A549 (cell line): ENCODE measurements at regions not wholly inside any gene's neighbourhood (a gene's known extent, or its start where the extent isn't known, plus 50 kb on each side); places are given as distances from the start of the nearest gene placed in this dataset.
A peak's percentile ranks its signal among the peaks of the same experiment; 100 is the strongest.

Source experiments
- ATAC-seq, 2 experiments: fragments of 200-7000 bp in 1 of 2; fragments of >200 bp in 1 of 2; cut with Nextera tagmentation in 1 of 2; cut with Tn5 transposase in 1 of 2; 3 replicates each; pipeline versions ENCODE4 v1.8.0 to v1.9.1; 2018 to 2020; ENCODE audit warnings: mild to moderate bottlenecking in 1 of 2, moderate library complexity in 1 of 2
- CTCF ChIA-PET: fragments of 300-600 bp; sonication (Branson Sonifier 250); formaldehyde crosslinking; extraction: SDS; loops from one replicate; lab custom pipeline; 2021; ENCODE audit warnings: antibody characterized with exemption, inconsistent platforms; lab: Yijun Ruan, JAX
- POLR2A ChIA-PET: fragments of 350-600 bp; formaldehyde crosslinking; extraction: SDS; loops from one replicate; lab custom pipeline; 2021; ENCODE audit warnings: antibody characterized with exemption, inconsistent platforms; lab: Yijun Ruan, JAX
- DNase-seq, 2 experiments: peaks; one replicate each; pipeline versions ENCODE4 v3.0.0 to v3.0.0-alpha.2; 2011 to 2016; ENCODE audit warnings: low read depth in 1 of 2, low spot score in 1 of 2
- FAIRE-seq: peaks from 2 replicates; lab custom pipeline; 2011; peaks lifted over from hg19 to GRCh38; lab: Jason Lieb, UNC
- H3K27ac ChIP-seq, 2 experiments: fragments of >200 bp; sonication (Bioruptor Twin); formaldehyde crosslinking; 3 replicates each; pipeline ENCODE4 v1.5.1; 2016 to 2017
- H3K4me1 ChIP-seq: fragments of >200 bp; sonication (Bioruptor Twin); formaldehyde crosslinking; 3 replicates; pipeline ENCODE4 v1.6.1; 2016
- H3K4me2 ChIP-seq: fragments of >200 bp; sonication (Bioruptor Twin); formaldehyde crosslinking; 3 replicates; pipeline ENCODE4 v1.6.1; 2016
- H3K4me3 ChIP-seq: fragments of >200 bp; sonication (Bioruptor Twin); formaldehyde crosslinking; 3 replicates; pipeline ENCODE4 v1.5.1; 2016
- H3K9me3 ChIP-seq: fragments of >200 bp; sonication (Bioruptor Twin); formaldehyde crosslinking; 3 replicates; pipeline ENCODE4 v1.6.1; 2016
- BHLHE40 ChIP-seq: IDR thresholded peaks from 2 replicates; pipeline ENCODE4 v1.6.1; 2012; ENCODE audit warnings: low read depth, low read length, inconsistent platforms
- CEBPB ChIP-seq, 2 experiments: fragments of >200 bp in 1 of 2; sonication (Bioruptor Twin) in 1 of 2; formaldehyde crosslinking in 1 of 2; IDR thresholded peaks; 2 replicates each; pipeline ENCODE4 v1.6.1; 2012 to 2016
- CHD4 ChIP-seq: fragments of 200-600 bp; sonication (generic); IDR thresholded peaks from 2 replicates; pipeline ENCODE4 v1.6.1; 2016; ENCODE audit warnings: antibody characterized with exemption, mild to moderate bottlenecking, borderline replicate concordance
- EHF ChIP-seq: fragments of 250-450 bp; sonication (Bioruptor Pico); IDR thresholded peaks from 2 replicates; pipeline ENCODE4 v1.5.0; 2020; ENCODE audit warnings: mild to moderate bottlenecking
- ESRRA ChIP-seq: fragments of 150-350 bp; IDR thresholded peaks from 2 replicates; pipeline ENCODE4 v1.6.1; 2014; ENCODE audit warnings: mild to moderate bottlenecking, low read length, borderline replicate concordance
- FOSB ChIP-seq: fragments of 250-450 bp; sonication (Bioruptor Pico); IDR thresholded peaks from 2 replicates; pipeline ENCODE4 v1.5.0; 2020; ENCODE audit warnings: mild to moderate bottlenecking, moderate library complexity
- FOSL2 ChIP-seq, 2 experiments: fragments of 450-650 bp in 1 of 2; fragments of >200 bp in 1 of 2; sonication (Bioruptor Twin) in 1 of 2; formaldehyde crosslinking; IDR thresholded peaks; 2 replicates each; pipeline versions ENCODE4 v1.5.0 to v1.6.1; 2016 to 2020; ENCODE audit warnings: mild to moderate bottlenecking in 1 of 2, moderate library complexity in 1 of 2
- FOXS1 ChIP-seq: fragments of 250-450 bp; sonication (Bioruptor Pico); IDR thresholded peaks from 2 replicates; pipeline ENCODE4 v1.5.0; 2020; ENCODE audit warnings: mild to moderate bottlenecking, moderate library complexity
- HDAC2 ChIP-seq: fragments of 200-600 bp; sonication (generic); IDR thresholded peaks from 2 replicates; pipeline ENCODE4 v1.6.1; 2016
- HOXA7 ChIP-seq: fragments of 250-450 bp; sonication (Bioruptor Pico); IDR thresholded peaks from 2 replicates; pipeline ENCODE4 v1.5.0; 2020; ENCODE audit warnings: mild to moderate bottlenecking, moderate library complexity
- HOXB13 ChIP-seq: fragments of 250-450 bp; sonication (Bioruptor Pico); IDR thresholded peaks from 2 replicates; pipeline ENCODE4 v1.5.0; 2020; ENCODE audit warnings: low read depth, mild to moderate bottlenecking, moderate library complexity
- HOXB5 ChIP-seq: fragments of 250-450 bp; sonication (Bioruptor Pico); IDR thresholded peaks from 2 replicates; pipeline ENCODE4 v1.5.0; 2020; ENCODE audit warnings: mild to moderate bottlenecking, moderate library complexity
- KDM5A ChIP-seq: fragments of 200-600 bp; sonication (generic); IDR thresholded peaks from 2 replicates; pipeline ENCODE4 v1.6.1; 2016; ENCODE audit warnings: antibody characterized with exemption, mild to moderate bottlenecking
- MAFK ChIP-seq: fragments of 450-650 bp; IDR thresholded peaks from 2 replicates; pipeline ENCODE4 v1.6.1; 2014; ENCODE audit not compliant: partially characterized antibody
- MYC ChIP-seq: IDR thresholded peaks from 2 replicates; pipeline ENCODE4 v1.6.1; 2012; ENCODE audit warnings: mild to moderate bottlenecking, inconsistent platforms, low read length, improper control_type of control experiment, borderline replicate concordance
- NFE2L2 ChIP-seq: fragments of 150-350 bp; conservative IDR thresholded peaks from 2 replicates; pipeline ENCODE4 v1.6.1; 2014; ENCODE audit warnings: low read length
- NPAS2 ChIP-seq: fragments of 250-450 bp; sonication (Bioruptor Pico); IDR thresholded peaks from 2 replicates; pipeline ENCODE4 v1.8.0; 2022; ENCODE audit warnings: mild to moderate bottlenecking, moderate library complexity, borderline replicate concordance
- RAD21 ChIP-seq, 2 experiments: fragments of >200 bp in 1 of 2; sonication (Bioruptor Twin) in 1 of 2; formaldehyde crosslinking in 1 of 2; IDR thresholded peaks in 1 of 2; conservative IDR thresholded peaks in 1 of 2; 2 replicates in 1 of 2; 3 replicates in 1 of 2; pipeline ENCODE4 v1.6.1; 2012 to 2018; ENCODE audit warnings: inconsistent platforms in 1 of 2
- RARB ChIP-seq: fragments of 250-450 bp; sonication (Bioruptor Pico); IDR thresholded peaks from 2 replicates; pipeline ENCODE4 v1.8.0; 2021; ENCODE audit warnings: mild to moderate bottlenecking, moderate library complexity
- RFX5 ChIP-seq: fragments of 450-650 bp; IDR thresholded peaks from 2 replicates; pipeline ENCODE4 v1.7.1; 2014; ENCODE audit warnings: antibody characterized with exemption, mild to moderate bottlenecking, moderate library complexity
- TFCP2L1 ChIP-seq: fragments of 250-450 bp; sonication (Bioruptor Pico); IDR thresholded peaks from 2 replicates; pipeline ENCODE4 v1.5.0; 2021; ENCODE audit warnings: mild to moderate bottlenecking
- WGBS: methylation state at CpG from one replicate; pipeline ENCODE4 v1.1.6; 2017; ENCODE audit errors: missing lambda C conversion rate; 5-methylcytosine and 5-hydroxymethylcytosine counted together
- TF ChIP-seq, protein P1 (sequence below): fragments of 450-650 bp; IDR thresholded peaks from 2 replicates; pipeline ENCODE4 v1.6.1; 2014; ENCODE audit warnings: antibody characterized with exemption
- TF ChIP-seq, protein P2 (sequence below): fragments of 150-350 bp; IDR thresholded peaks from 2 replicates; pipeline ENCODE4 v1.6.1; 2014; ENCODE audit warnings: low read depth, mild to moderate bottlenecking, low read length
- TF ChIP-seq, protein P3 (sequence below): IDR thresholded peaks from 2 replicates; pipeline ENCODE4 v1.6.1; 2012

DNA sequence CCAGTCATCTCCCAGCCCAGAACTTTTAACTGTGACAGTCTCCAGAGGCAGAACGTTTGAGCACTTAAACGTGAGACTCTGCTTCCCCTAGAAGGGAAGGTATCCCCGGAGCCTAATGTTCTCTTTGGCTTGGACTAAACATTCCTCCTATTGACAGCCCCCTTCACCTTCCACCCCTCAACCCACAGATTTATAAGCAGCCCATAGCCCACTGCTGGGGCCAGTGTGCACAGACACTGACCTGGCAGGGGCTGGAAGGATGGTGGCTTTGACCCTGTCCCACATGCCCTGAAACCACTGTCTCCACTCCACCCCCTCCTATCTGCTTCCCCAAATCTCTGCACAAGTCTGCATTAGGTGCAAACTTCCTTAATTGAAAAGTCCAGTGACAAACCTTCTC, 715.0 kb upstream of the IGFBP3 start:
- no peak for ATAC-seq
- H3K4me3 ChIP-seq: no peak overlapping the region
- DNase-seq: no peak
- no peak for FAIRE-seq
- ChIA-PET POLR2A (no interaction called here), CTCF (no interaction called here)
- peaks cover 8% of the 10 kb centered on the region; the same call in 1 of the 3 replicates for H3K4me1 ChIP-seq
- TF ChIP-seq HOXB13 (CRISPR knock-in tag): no peak
- TF ChIP-seq FOSB: no peak
- no peak for TF ChIP-seq HDAC2
- no peak for TF ChIP-seq FOSL2 (IDR thresholded peaks at IDR 0.05)
- TF ChIP-seq FOSL2 (CRISPR knock-in tag; IDR thresholded peaks at IDR 0.05): no peak
- TF ChIP-seq, protein P1, sequence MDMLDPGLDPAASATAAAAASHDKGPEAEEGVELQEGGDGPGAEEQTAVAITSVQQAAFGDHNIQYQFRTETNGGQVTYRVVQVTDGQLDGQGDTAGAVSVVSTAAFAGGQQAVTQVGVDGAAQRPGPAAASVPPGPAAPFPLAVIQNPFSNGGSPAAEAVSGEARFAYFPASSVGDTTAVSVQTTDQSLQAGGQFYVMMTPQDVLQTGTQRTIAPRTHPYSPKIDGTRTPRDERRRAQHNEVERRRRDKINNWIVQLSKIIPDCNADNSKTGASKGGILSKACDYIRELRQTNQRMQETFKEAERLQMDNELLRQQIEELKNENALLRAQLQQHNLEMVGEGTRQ: no peak
- WGBS: 57% methylated on average over 3 of the region's 3 CpGs
- peak overlapping the region in 1 of 2 experiments; percentile 30; a peak in 1 of 6 replicates for H3K27ac ChIP-seq
- H3K4me2 ChIP-seq: no peak overlapping the region
- H3K9me3 ChIP-seq: no peaks in the 10 kb centered on the region

DNA sequence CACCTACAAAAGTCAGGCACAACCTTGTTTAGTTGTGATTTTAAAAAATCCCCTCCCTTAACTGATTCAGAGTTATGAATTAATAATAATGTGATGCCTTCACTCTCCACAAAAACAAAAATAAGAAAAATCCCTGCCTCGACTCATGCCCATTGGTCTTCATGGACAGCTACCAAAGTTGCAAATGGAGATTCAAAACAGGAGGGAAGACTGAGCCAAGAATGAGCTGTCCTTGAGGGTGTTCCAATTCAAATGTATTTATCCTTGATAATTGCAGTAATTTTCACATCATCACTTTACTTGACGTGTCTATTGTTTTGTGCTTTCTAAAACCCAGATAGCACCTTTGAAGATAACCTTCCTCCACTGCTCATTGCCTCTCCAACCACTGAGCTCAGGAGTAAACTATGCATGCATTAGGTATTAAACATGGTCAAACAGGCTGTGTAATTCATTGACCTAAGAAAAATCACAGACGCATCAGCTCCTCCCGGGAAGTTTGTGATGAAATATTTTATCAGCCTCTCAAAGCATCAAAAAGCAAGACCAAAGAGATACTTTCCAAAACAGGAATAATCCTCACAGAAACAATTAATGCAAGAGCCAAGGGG, 712.7 kb upstream of the IGFBP3 start:
- Histone ChIP-seq H3K4me1 (peaks cover 8% of the 10 kb centered on the region; the same call in 1 of the 3 replicates), H3K27ac (peak overlapping the region in 1 of 2 experiments; percentile 7; a peak in 2 of 6 replicates), H3K9me3 (no peaks in the 10 kb centered on the region), H3K4me3 (no peak overlapping the region), H3K4me2 (no peak overlapping the region)
- no peak for TF ChIP-seq TFCP2L1 (CRISPR knock-in tag)
- TF ChIP-seq, protein P1: no peak
- FAIRE-seq (no peak), DNase-seq (no peak), ATAC-seq (no peak)
- WGBS: 83% methylated on average over 4 of the region's 4 CpGs
- ChIA-PET POLR2A (no interaction called here), CTCF (interaction anchor here (0.6 to 1.0 kb wide), 2 partner anchors 221 to 711 kb away, joined by 3 read pairs; no protein-coding TSS in a partner anchor)

DNA sequence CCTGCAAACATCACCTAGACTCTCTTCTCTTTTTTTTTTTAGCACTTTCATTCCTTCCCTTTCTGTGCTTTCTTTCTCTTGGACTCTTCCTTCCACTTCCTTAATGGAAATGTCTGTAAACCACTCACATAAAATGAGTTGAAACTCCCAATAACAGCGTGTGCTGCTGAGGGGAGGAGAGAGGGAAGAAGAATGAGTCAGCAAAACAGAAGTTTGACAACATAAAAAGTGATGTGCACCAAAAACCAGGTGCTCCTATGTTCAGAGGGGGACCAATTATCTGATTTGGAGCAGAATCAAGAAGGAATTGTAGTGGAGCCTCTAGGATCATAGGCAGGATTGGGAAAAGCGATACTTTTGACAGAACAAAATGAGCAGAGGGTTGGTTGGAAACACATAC, 712.1 kb upstream of the IGFBP3 start:
- DNase-seq (no peak), FAIRE-seq (no peak), ATAC-seq (no peak)
- CTCF ChIA-PET: no interaction called here
- POLR2A ChIA-PET: no interaction called here
- Histone ChIP-seq H3K4me2 (no peak overlapping the region), H3K27ac (peak overlapping the region; percentile 7 to 48; a peak in 4 of 6 replicates), H3K9me3 (no peaks in the 10 kb centered on the region), H3K4me1 (peaks cover 8% of the 10 kb centered on the region; the same call in 1 of the 3 replicates), H3K4me3 (no peak overlapping the region)
- TF ChIP-seq MYC (no peak), NFE2L2 (peak; percentile 67), MAFK (peak; percentile 79)
- 65% methylated on average over 2 of the region's 2 CpGs for WGBS

GRCh38 chr7:46630031-46630430, 709.0 kb upstream of the IGFBP3 start:
- Histone ChIP-seq H3K27ac (no peak overlapping the region), H3K4me3 (no peak overlapping the region), H3K4me1 (peaks cover 8% of the 10 kb centered on the region; the same call in 1 of the 3 replicates), H3K4me2 (no peak overlapping the region), H3K9me3 (no peaks in the 10 kb centered on the region)
- 20% methylated on average over 1 of the region's 2 CpGs for WGBS
- no peak for ATAC-seq
- no peak for DNase-seq
- ChIA-PET POLR2A (no interaction called here), CTCF (interaction anchor here (1.3 kb wide), 1 partner anchor 712 kb away, joined by 3 read pairs; no protein-coding TSS in a partner anchor)
- TF ChIP-seq NPAS2 (CRISPR knock-in tag) (no peak), KDM5A (no peak), ESRRA (no peak), EHF (CRISPR knock-in tag) (no peak), FOXS1 (no peak), HOXB5 (CRISPR knock-in tag) (no peak), HOXB13 (CRISPR knock-in tag) (no peak), MYC (no peak), BHLHE40 (no peak), CEBPB (IDR thresholded peaks at IDR 0.05) (no peak), NFE2L2 (no peak), RFX5 (no peak), CHD4 (no peak), HOXA7 (CRISPR knock-in tag) (no peak), RARB (CRISPR knock-in tag) (no peak), RAD21 (conservative IDR thresholded peaks at IDR 0.05 in 1 of 2, IDR thresholded peaks at IDR 0.05 in 1 of 2) (no peak)
- TF ChIP-seq, protein P1: no peak
- TF ChIP-seq, protein P2, sequence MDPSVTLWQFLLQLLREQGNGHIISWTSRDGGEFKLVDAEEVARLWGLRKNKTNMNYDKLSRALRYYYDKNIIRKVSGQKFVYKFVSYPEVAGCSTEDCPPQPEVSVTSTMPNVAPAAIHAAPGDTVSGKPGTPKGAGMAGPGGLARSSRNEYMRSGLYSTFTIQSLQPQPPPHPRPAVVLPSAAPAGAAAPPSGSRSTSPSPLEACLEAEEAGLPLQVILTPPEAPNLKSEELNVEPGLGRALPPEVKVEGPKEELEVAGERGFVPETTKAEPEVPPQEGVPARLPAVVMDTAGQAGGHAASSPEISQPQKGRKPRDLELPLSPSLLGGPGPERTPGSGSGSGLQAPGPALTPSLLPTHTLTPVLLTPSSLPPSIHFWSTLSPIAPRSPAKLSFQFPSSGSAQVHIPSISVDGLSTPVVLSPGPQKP: no peak
- TF ChIP-seq, protein P3, sequence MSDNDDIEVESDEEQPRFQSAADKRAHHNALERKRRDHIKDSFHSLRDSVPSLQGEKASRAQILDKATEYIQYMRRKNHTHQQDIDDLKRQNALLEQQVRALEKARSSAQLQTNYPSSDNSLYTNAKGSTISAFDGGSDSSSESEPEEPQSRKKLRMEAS: no peak
- FAIRE-seq: no peak
